Fibroblast of lung (primary cell): ENCODE measurements at regions not wholly inside any gene's neighbourhood (a gene's known extent, or its start where the extent isn't known, plus 50 kb on each side); places are given as distances from the start of the nearest gene placed in this dataset.

Experiments
- DNase-seq, 2 donors: peaks; one replicate each; pipeline versions ENCODE4 v3.0.0 to v3.0.0-alpha.2; 2010; ENCODE audit warnings: low read depth in 2 of 2
- H2AFZ ChIP-seq: 2 replicates; pipeline ENCODE4 v1.5.1; 2012; ENCODE audit warnings: low read length, control low read depth, inconsistent platforms
- H3K27ac ChIP-seq: 2 replicates; pipeline ENCODE4 v1.5.1; 2011; ENCODE audit warnings: low read length, control low read depth; ENCODE audit not compliant: insufficient read depth
- H3K27me3 ChIP-seq: 2 replicates; pipeline ENCODE4 v1.5.1; 2011; ENCODE audit warnings: mild to moderate bottlenecking, low read length; ENCODE audit not compliant: control insufficient read depth, insufficient read depth
- H3K36me3 ChIP-seq: 2 replicates; pipeline ENCODE4 v1.5.1; 2011; ENCODE audit warnings: low read length; ENCODE audit not compliant: control insufficient read depth, insufficient read depth
- H3K4me1 ChIP-seq: 2 replicates; pipeline ENCODE4 v1.5.1; 2011; ENCODE audit warnings: low read length; ENCODE audit not compliant: control insufficient read depth, insufficient read depth; ENCODE audit errors: extremely low read depth
- H3K4me2 ChIP-seq: 2 replicates; pipeline ENCODE4 v1.5.1; 2011; ENCODE audit warnings: low read length, control low read depth; ENCODE audit not compliant: insufficient read depth; ENCODE audit errors: extremely low read depth
- H3K4me3 ChIP-seq, 4 experiments: fragments of 200-600 bp in 1 of 4; sonication (generic) in 1 of 4; replicated peaks in 1 of 4; 2 replicates each; pipeline ENCODE4 v1.5.1; 2011 to 2016; ENCODE audit warnings: low read length in 4 of 4, low read depth in 3 of 4, mild to moderate bottlenecking in 3 of 4, control low read depth in 2 of 4, inconsistent platforms in 1 of 4, mixed read lengths in 1 of 4; ENCODE audit not compliant: insufficient read depth in 1 of 4; ENCODE audit errors: control extremely low read depth in 1 of 4
- H3K79me2 ChIP-seq: 2 replicates; pipeline ENCODE4 v1.5.1; 2012; ENCODE audit warnings: mild to moderate bottlenecking, low read length, inconsistent platforms; ENCODE audit not compliant: control insufficient read depth, insufficient read depth
- H3K9ac ChIP-seq: 2 replicates; pipeline ENCODE4 v1.5.1; 2011; ENCODE audit warnings: mild to moderate bottlenecking, low read length, control low read depth; ENCODE audit not compliant: insufficient read depth
- H3K9me3 ChIP-seq: 2 replicates; pipeline ENCODE4 v1.5.1; 2012; ENCODE audit warnings: low read depth, low read length; ENCODE audit not compliant: control insufficient read depth, insufficient read depth
- H4K20me1 ChIP-seq: 2 replicates; pipeline ENCODE4 v1.5.1; 2011; ENCODE audit warnings: low read length; ENCODE audit not compliant: control insufficient read depth, insufficient read depth; ENCODE audit errors: extremely low read depth
- EZH2 ChIP-seq: IDR thresholded peaks from 2 replicates; pipeline ENCODE4 v1.5.1; 2012; ENCODE audit warnings: low read length, control low read depth, mild to moderate bottlenecking; ENCODE audit errors: missing control alignments
- TF ChIP-seq, protein P1 (sequence below), 2 donors: IDR thresholded peaks in 1 of 2; conservative IDR thresholded peaks in 1 of 2; 1 replicate in 1 of 2; 2 replicates in 1 of 2; pipeline ENCODE4 v1.5.1; 2011 to 2012; ENCODE audit warnings: low read length in 2 of 2, control low read depth in 1 of 2, inconsistent platforms in 1 of 2, low read depth in 1 of 2, mild to moderate bottlenecking in 1 of 2

DNA sequence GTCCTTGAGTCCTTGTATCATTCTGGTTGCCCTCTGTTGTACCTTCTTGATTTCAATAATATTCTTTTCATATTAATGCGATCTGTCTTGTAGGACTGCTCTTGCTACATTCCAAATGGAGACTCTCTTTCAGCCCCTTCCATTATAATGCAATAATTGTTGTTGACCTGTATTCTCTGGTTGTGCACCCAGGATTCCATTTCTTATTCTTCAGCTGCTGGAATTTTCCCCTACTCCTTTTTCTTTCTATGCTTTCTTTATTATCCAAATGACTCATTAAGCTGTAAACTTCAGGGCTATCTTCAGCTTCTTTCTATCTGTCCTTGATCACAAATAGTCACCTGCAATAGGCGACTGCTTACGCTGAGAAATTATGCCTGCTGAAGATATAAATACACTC lies 321.5 kb downstream of the SATB1 start:
- no peak overlapping the region for H3K4me3 ChIP-seq
- H3K27ac ChIP-seq = no peak overlapping the region
- no peaks in the 10 kb centered on the region for H3K9me3 ChIP-seq
- H3K79me2 ChIP-seq = no peaks in the 10 kb centered on the region
- no peaks in the 10 kb centered on the region for H3K27me3 ChIP-seq
- DNase-seq = no peak
- H3K4me2 ChIP-seq = no peak overlapping the region
- H3K4me1 ChIP-seq = peaks cover 5% of the 10 kb centered on the region
- no peaks in the 10 kb centered on the region for H3K36me3 ChIP-seq
- H2AFZ ChIP-seq = no peak overlapping the region
- no peak overlapping the region for H3K9ac ChIP-seq
- TF ChIP-seq EZH2 = no peak
- H4K20me1 ChIP-seq = no peaks in the 10 kb centered on the region

DNA sequence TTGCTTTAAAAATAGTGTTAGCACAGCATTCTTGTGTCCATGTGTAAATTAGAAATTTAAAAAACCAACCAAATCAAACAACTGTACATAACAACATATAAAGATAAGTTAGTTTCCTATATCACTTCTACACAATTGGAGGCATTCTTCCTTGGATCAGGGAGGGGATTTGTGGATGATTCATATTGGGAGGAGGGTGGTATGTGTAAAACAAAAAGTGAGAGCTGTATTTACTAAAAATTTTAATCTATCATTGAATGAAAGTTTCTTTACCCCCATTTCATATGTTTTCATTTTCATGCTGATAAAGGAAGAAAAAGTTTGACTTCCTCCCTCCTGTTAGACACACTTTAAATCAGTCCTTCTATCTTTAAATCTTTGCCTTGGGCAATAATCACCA lies 325.0 kb downstream of the SATB1 start:
- TF ChIP-seq EZH2 = no peak
- TF ChIP-seq, protein P1, sequence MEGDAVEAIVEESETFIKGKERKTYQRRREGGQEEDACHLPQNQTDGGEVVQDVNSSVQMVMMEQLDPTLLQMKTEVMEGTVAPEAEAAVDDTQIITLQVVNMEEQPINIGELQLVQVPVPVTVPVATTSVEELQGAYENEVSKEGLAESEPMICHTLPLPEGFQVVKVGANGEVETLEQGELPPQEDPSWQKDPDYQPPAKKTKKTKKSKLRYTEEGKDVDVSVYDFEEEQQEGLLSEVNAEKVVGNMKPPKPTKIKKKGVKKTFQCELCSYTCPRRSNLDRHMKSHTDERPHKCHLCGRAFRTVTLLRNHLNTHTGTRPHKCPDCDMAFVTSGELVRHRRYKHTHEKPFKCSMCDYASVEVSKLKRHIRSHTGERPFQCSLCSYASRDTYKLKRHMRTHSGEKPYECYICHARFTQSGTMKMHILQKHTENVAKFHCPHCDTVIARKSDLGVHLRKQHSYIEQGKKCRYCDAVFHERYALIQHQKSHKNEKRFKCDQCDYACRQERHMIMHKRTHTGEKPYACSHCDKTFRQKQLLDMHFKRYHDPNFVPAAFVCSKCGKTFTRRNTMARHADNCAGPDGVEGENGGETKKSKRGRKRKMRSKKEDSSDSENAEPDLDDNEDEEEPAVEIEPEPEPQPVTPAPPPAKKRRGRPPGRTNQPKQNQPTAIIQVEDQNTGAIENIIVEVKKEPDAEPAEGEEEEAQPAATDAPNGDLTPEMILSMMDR (conservative IDR thresholded peaks at IDR 0.05 in 1 of 2, IDR thresholded peaks at IDR 0.05 in 1 of 2; ENCODE audit: low read depth in 1 of 2, low read length in 2 of 2) = no peak
- Histone ChIP-seq H3K79me2 (no peaks in the 10 kb centered on the region), H3K27me3 (no peaks in the 10 kb centered on the region), H3K27ac (no peak overlapping the region), H3K9ac (no peak overlapping the region), H3K9me3 (no peaks in the 10 kb centered on the region), H3K36me3 (no peaks in the 10 kb centered on the region), H2AFZ (no peak overlapping the region), H3K4me3 (no peak overlapping the region), H3K4me1 (peaks cover 5% of the 10 kb centered on the region), H4K20me1 (no peaks in the 10 kb centered on the region), H3K4me2 (no peak overlapping the region)
- DNase-seq = peak in 1 of 2 donors; percentile 40

DNA sequence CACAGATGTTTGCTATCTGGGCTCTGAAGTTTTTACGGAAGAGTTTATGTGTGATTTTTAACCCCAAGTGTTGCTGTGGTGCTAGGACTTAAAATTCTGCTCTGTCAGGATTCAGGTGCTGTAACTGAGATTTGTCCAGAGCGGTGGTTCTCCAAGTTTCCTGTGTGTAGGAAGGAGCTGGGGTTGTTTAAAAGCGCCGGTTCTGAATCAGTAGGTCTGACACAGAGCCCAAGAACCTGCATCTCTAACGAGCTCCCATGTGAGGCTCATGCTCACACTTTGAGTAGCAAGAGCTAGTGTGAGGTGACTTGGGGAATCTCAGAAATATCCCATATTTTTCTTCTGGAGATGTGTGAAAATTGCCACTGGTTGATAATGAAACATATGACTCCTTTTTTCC lies 325.5 kb downstream of the SATB1 start:
- H3K9me3 ChIP-seq = no peaks in the 10 kb centered on the region
- no peak overlapping the region for H3K9ac ChIP-seq
- peak in 1 of 2 donors; percentile 50 for DNase-seq
- no peak overlapping the region for H2AFZ ChIP-seq
- TF ChIP-seq, protein P1 (conservative IDR thresholded peaks at IDR 0.05 in 1 of 2, IDR thresholded peaks at IDR 0.05 in 1 of 2; ENCODE audit: low read depth in 1 of 2, low read length in 2 of 2) = no peak
- H3K27me3 ChIP-seq = no peaks in the 10 kb centered on the region
- no peaks in the 10 kb centered on the region for H3K36me3 ChIP-seq
- H3K4me3 ChIP-seq = no peak overlapping the region
- no peaks in the 10 kb centered on the region for H3K79me2 ChIP-seq
- H3K4me2 ChIP-seq = no peak overlapping the region
- H3K4me1 ChIP-seq = peaks cover 5% of the 10 kb centered on the region
- H4K20me1 ChIP-seq = no peaks in the 10 kb centered on the region
- H3K27ac ChIP-seq = peak overlapping the region; percentile 5
